ENCODE measurements at regions not wholly inside any gene's neighbourhood (a gene's known extent, or its start where the extent isn't known, plus 50 kb on each side); places are given as distances from the start of the nearest gene placed in this dataset.

DNA sequence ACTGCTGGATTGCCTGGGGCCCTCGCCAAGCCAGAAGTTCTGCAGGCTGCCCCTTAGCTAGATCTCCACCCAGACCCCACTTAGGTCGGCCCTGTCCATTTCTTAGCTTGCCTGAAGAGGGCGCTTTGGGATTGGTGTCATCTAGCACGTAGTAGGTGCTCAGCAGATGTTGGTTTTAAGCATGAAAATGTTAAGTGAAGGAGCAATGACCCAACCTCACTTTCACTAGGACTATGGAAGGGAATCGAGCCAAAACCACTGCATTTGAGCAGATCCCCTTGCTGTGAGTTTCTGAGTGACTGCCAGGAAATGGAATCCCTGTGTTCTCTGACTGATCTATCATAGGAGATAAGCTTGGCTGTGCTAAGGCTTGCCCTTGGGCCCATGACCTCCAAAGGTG lies 131.7 kb upstream of the EEPD1 start:
- in situ Hi-C loops (cut with HindIII; ENCODE audit: low sequenced_read_pairs): no loop called here
- peak; percentile 12 for DNase-seq (ENCODE audit: low spot score)

DNA sequence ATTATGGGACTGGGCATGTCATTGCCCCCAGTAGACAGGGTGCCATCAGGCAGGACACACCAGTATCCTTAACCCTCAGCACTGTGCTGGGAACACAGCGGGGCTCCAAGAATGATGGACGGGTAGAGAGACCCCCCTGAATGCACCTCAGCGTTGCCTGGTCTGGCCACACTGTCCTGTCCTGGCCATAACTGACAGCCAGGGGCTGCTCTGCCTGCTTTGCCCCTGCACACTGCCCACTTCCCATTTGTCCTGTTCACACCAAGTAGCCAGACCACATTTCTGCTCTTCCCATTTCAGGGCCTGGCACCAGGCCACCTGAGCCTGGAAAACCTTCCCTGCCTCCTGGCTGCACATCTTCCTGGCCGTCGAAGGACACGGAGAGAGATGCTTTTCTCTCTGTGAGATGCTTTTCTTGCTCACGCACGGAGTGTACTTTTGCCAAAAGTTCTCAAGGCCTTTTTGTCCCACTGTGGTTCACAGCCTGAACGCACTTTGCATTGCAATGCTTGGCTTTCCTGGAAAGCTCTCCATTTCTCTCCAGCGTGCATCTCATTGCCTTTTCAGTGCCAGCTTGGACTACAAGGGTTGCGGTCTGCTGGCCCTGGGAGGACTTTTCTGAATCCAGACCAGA lies 131.0 kb upstream of the EEPD1 start:
- in situ Hi-C loops (cut with HindIII; ENCODE audit: low sequenced_read_pairs): no loop called here
- DNase-seq (ENCODE audit: low spot score): peak; percentile 30

- in situ Hi-C loops (cut with HindIII; ENCODE audit: low sequenced_read_pairs): no loop called here
- DNase-seq (ENCODE audit: low spot score): no peak
These were observed 130.0 kb upstream of the EEPD1 start for GRCh38 chr7:36023033-36023560.

DNA sequence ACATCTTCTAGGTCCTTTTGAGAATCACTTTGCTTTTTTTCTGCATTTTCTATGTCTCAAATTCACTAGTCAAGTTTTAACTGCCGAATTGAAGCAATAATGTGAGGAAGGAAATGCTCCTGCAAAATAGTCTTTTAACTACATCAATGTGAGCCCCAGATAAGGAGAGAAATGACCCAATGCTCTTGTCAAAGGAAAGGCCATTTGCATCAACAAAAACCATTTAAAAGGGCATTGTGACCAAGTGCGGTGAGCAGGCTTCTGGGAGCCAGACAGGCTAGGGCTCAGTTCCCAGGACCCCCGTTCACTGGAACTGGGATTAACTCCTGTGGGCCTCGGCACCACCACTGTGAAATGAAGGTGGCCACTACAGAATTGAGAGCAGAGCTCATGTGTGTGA lies 127.9 kb upstream of the EEPD1 start:
- DNase-seq (ENCODE audit: low spot score): no peak
- in situ Hi-C loops (cut with HindIII; ENCODE audit: low sequenced_read_pairs): no loop called here

DNA sequence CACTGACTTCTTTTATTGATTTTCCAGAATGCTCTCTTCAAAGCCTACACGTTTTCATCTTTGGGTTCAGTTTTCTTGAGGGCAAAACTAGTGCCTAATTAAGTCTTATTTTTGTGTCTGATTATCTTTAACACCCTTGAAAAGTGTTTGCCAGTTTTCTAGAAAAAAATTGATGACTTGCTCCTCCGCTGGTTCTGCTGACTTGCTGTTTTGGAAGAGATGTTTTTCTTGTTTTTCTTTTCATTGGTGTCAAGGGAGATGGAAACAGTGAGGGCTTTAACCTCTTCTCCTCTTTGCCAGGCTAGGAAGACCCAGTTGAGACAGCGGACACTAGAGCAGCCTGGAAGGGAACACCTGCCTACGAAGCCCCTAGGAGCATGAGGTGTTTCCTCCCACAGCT lies 123.7 kb upstream of the EEPD1 start:
- in situ Hi-C loops (cut with HindIII; ENCODE audit: low sequenced_read_pairs): no loop called here
- DNase-seq (ENCODE audit: low spot score): no peak

- DNase-seq (ENCODE audit: low spot score): no peak
- in situ Hi-C loops (cut with HindIII; ENCODE audit: low sequenced_read_pairs): no loop called here
These were observed 123.1 kb upstream of the EEPD1 start for GRCh38 chr7:36029853-36030515.

- peak; percentile 11 for DNase-seq (ENCODE audit: low spot score)
- in situ Hi-C loops (cut with HindIII; ENCODE audit: low sequenced_read_pairs): no loop called here
These were observed 120.7 kb upstream of the EEPD1 start for GRCh38 chr7:36032361-36032818.

DNA sequence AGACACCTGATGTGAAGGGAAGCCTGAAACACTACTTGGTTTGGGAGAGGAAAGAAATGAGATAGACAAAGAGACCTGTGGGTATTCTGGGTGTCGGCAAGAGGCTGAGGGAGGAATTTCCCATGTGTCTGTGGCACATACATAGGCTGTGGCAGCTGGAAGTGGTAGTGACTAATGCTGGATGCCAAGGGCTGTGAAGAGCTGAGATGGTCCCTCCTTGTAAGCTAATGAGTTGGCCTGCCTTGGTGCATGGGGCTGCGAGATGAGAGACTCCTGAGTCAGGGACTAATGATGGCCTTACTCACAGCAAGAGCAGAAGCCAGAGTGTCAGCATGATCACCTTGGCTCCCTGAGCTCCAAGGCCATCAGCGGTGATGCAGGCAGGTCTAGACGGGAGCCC lies 119.0 kb upstream of the EEPD1 start:
- no peak for DNase-seq (ENCODE audit: low spot score)
- in situ Hi-C loops (cut with HindIII; ENCODE audit: low sequenced_read_pairs): no loop called here

GRCh38 chr7:36035186-36035585 lies 117.9 kb upstream of the EEPD1 start:
- no peak for DNase-seq (ENCODE audit: low spot score)
- in situ Hi-C loops (cut with HindIII; ENCODE audit: low sequenced_read_pairs): no loop called here

DNA sequence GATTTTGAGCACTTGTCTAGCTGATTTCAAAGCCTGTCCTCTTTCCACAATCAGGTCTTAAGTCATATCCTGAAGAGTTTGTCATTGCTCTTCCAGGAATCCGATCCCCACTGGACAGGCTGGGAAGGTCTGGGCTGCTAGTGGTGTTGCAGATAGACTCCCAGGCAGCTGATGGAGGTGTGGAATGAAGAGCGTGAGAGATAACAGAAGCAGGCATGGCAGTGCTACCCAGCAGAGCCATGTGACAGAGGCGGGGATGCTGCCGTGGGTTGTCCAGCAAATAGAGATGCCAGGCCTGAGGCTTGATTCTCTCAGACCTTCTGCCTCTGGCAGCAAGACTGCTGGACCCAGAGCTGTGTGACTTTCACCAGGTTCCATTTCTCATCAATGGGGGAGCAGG lies 116.5 kb upstream of the EEPD1 start:
- in situ Hi-C loops (cut with HindIII; ENCODE audit: low sequenced_read_pairs): no loop called here
- no peak for DNase-seq (ENCODE audit: low spot score)

DNA sequence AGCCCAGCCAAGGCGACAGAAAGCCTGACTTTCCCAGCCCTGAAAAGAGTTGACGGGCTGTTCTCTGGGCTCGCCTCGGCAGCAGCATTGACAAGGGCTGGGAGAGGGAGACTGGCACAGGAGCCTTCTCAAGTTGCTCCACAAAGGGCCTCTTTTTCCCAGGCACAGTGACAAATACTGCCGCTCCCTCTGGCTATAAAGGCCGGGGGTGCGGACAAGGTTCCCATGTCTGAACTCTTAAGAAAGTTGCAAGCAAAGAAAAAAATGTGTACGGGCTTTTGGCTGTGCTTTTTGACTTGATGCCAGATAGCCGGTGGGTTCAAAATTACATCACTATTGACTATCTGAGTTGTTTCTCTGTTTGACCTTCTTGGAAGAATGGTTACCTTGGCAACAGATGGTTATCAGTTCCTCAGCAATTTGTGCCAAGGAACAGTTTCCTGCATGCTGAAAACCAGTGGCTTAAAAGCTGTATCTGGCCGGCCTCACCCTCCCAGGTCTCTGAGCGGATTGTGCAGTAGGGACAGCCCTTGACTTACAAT lies 115.9 kb upstream of the EEPD1 start:
- DNase-seq (ENCODE audit: low spot score): peak; percentile 32
- in situ Hi-C loops (cut with HindIII; ENCODE audit: low sequenced_read_pairs): no loop called here

DNA sequence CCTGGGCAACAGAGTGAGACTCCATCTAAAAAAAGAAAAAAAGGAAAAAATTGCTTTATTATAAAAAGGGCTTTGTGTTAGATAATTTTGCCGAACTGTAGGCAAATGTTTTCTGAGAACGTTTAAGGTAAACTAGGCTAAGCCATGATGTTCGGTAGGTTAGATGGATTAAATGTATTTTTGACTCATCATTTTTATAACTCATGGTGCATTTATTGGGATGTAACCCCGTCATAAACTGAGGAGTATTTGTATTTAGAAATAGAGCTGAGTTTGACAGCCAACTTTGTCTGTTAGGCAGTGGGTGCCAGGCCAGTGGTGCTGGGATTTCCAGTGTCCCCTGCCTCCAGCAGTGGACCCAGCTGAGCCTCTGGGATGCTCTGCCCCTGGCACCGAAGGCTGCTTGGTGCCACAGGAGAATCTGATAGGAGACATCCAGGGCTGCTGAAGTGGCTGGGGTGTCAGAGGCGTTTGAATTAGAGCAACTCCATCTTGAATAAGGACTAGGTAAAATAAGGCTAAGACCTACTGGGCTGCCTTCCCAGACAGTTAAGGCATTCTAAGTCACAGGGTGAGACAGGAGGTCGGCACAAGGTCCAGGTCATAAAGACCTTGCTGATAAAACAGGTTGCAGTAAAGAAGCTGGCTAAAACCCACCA lies 114.9 kb upstream of the EEPD1 start:
- in situ Hi-C loops (cut with HindIII; ENCODE audit: low sequenced_read_pairs): no loop called here
- DNase-seq (ENCODE audit: low spot score): no peak

DNA sequence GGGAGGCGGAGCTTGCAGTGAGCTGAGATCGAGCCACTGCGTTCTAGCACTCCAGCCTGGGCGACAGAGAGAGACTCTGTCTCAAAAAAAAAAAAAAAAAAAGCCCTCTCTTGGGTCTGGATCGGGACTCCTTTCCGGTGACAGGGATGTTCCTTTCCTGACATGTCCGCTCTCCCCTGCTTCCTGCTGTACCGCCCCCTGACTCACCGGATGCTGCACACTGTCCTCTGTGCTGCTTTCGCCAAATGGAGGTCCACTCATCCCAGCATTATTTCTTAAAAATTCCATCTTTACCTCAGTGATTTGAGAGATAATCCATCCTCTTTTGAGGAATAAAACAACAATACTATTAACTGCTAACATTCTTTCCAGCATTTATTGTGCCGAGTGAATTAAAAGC lies 113.8 kb upstream of the EEPD1 start:
- in situ Hi-C loops (cut with HindIII; ENCODE audit: low sequenced_read_pairs): no loop called here

GRCh38 chr7:36039671-36040070 lies 113.4 kb upstream of the EEPD1 start:
- no peak for DNase-seq (ENCODE audit: low spot score)
- in situ Hi-C loops (cut with HindIII; ENCODE audit: low sequenced_read_pairs): no loop called here

More for the DNA sequence above, 113.8 kb upstream of the EEPD1 start:
- no peak for DNase-seq (ENCODE audit: low spot score)

DNA sequence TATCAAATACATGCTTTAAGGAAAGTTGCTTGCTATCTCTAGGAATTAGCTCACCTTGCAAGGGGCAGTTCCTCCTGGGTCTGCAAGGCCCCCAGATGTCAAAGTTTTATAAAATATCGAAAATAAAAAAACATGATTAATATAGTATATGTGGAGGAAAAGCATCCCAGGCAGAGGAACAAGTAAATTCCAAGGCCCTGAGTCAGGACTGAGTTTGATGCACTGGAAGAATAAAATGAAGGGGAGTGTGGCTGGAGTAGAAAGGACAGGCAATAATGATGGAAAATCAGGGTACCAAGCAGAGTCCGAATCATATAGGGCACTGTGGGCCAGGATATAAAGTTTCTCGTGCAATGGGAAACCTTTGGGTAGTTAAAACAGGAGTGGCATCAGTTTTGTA lies 112.4 kb upstream of the EEPD1 start:
- in situ Hi-C loops (cut with HindIII; ENCODE audit: low sequenced_read_pairs): no loop called here
- no peak for DNase-seq (ENCODE audit: low spot score)

DNA sequence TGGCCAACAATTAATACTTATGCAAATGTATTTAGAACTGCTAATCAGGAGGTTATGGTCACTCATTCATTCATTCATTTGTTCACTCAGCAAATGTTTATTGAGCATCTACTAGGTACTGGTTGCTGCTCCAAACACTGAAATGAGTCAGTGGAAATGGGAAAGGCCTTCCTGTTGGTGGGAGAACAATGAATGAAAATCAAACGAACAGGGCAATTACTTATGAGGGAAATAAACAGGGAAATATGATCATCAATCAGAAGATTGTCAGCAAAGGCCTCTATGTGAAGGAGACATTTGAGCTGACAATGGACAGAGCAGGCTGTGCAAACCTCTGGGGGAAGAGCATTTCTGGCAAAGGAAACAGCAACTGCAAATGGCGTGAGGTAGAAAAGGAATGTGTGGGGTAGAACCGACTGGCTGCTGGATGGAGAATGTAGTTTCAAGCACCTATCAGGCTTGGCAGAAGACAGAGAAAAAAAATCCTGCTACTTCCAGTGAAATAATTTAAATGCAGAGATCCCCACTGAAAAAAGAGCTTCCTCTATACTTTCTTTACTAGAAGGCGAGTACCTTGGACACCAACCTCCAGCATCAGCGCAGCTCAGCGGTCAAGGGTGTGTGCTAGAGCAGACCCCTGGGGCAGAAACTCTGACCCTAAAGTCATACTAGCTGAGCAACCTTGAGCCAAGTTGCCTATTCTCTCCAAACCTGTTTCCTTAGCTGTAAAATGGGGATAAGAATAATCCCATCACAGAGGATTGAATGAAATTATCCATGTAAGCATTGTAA lies 108.8 kb upstream of the EEPD1 start:
- in situ Hi-C loops (cut with HindIII; ENCODE audit: low sequenced_read_pairs): no loop called here
- no peak for DNase-seq (ENCODE audit: low spot score)

DNA sequence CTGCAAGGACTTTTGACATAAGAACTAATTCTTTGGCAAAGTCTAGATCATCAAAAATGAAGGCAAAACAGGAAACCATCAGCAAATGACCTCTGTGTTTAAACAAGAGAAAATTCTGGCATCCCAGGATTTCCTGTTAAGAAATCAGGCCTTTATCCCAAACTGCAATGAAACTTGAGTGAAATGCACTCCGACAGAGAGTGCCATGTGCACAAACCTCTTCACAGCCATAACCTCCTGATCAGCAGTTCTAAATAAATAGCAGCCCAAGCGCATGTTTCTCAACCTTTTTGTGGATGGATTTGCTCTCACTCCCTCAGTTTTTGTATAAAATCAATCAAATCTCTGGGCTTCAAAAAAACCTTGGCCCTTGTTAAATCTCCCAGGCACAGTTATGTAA lies 107.7 kb upstream of the EEPD1 start:
- no peak for DNase-seq (ENCODE audit: low spot score)
- in situ Hi-C loops (cut with HindIII; ENCODE audit: low sequenced_read_pairs): no loop called here

GRCh38 chr7:36045830-36046341 lies 107.2 kb upstream of the EEPD1 start:
- no peak for DNase-seq (ENCODE audit: low spot score)
- in situ Hi-C loops (cut with HindIII; ENCODE audit: low sequenced_read_pairs): no loop called here

GRCh38 chr7:36047091-36047658 lies 105.9 kb upstream of the EEPD1 start:
- DNase-seq (ENCODE audit: low spot score): no peak
- in situ Hi-C loops (cut with HindIII; ENCODE audit: low sequenced_read_pairs): no loop called here

Measured in G401 (cell line).